HEK293 (cell line): ENCODE measurements at regions not wholly inside any gene's neighbourhood (a gene's known extent, or its start where the extent isn't known, plus 50 kb on each side); places are given as distances from the start of the nearest gene placed in this dataset.

Source experiments
- CTCF ChIA-PET: fragments of 350-600 bp; formaldehyde crosslinking; extraction: SDS; loops from one replicate; lab custom pipeline; 2021; ENCODE audit warnings: antibody characterized with exemption; lab: Yijun Ruan, JAX
- POLR2A ChIA-PET: fragments of 300-600 bp; formaldehyde crosslinking; extraction: SDS; loops from one replicate; lab custom pipeline; 2020; ENCODE audit warnings: antibody characterized with exemption, inconsistent platforms; lab: Yijun Ruan, JAX
- H3K27ac ChIP-seq: fragments of 200-500 bp; sonication (Bioruptor generic); 2 replicates; pipeline ENCODE4 v1.5.1; 2014; ENCODE audit warnings: low read depth, low read length, control low read depth, inconsistent platforms; ENCODE audit errors: extremely low read depth
- H3K36me3 ChIP-seq, 2 experiments: fragments of 200-500 bp in 1 of 2; sonication (Bioruptor generic) in 1 of 2; 1 replicate in 1 of 2; 2 replicates in 1 of 2; pipeline ENCODE4 v1.5.1; 2014 to 2017; ENCODE audit warnings: inconsistent platforms in 2 of 2, low read length in 2 of 2; ENCODE audit not compliant: control insufficient read depth in 2 of 2, insufficient read depth in 1 of 2
- H3K4me1 ChIP-seq: fragments of 200-500 bp; sonication (Bioruptor generic); 2 replicates; pipeline ENCODE4 v1.5.1; 2014; ENCODE audit warnings: mild to moderate bottlenecking, low read length, inconsistent platforms; ENCODE audit not compliant: control insufficient read depth, insufficient read depth
- H3K4me3 ChIP-seq: 2 replicates; pipeline ENCODE4 v1.5.1; 2011; ENCODE audit warnings: low read depth, mild to moderate bottlenecking, control low read depth, low read length, moderate library complexity
- H3K9me3 ChIP-seq: fragments of 200-500 bp; sonication (Bioruptor generic); 2 replicates; pipeline ENCODE4 v1.5.1; 2014; ENCODE audit warnings: low read depth, low read length, inconsistent platforms; ENCODE audit not compliant: control insufficient read depth, insufficient read depth
- GLIS2 ChIP-seq: fragments of 450-650 bp; formaldehyde crosslinking; IDR thresholded peaks from 2 replicates; pipeline ENCODE4 v1.5.1; 2016; ENCODE audit warnings: missing biosample characterization, missing genetic modification characterization
- IKZF3 ChIP-seq: fragments of 450-650 bp; IDR thresholded peaks from 2 replicates; pipeline ENCODE4 v1.5.0; 2018; ENCODE audit warnings: missing biosample characterization, mild to moderate bottlenecking, missing genetic modification characterization, moderate library complexity
- KLF7 ChIP-seq: fragments of 450-650 bp; formaldehyde crosslinking; IDR thresholded peaks from 2 replicates; pipeline ENCODE4 v1.5.1; 2016; ENCODE audit warnings: missing biosample characterization, missing genetic modification characterization, borderline replicate concordance
- SCRT2 ChIP-seq: fragments of 450-650 bp; formaldehyde crosslinking; IDR thresholded peaks from 2 replicates; pipeline ENCODE4 v1.5.1; 2016; ENCODE audit warnings: missing biosample characterization, missing genetic modification characterization
- ZNF121 ChIP-seq: fragments of 450-650 bp; formaldehyde crosslinking; IDR thresholded peaks from 2 replicates; pipeline ENCODE4 v1.5.1; 2016; ENCODE audit warnings: missing biosample characterization, missing genetic modification characterization
- ZNF221 ChIP-seq: fragments of 450-650 bp; formaldehyde crosslinking; IDR thresholded peaks from 2 replicates; pipeline ENCODE4 v1.5.1; 2017; ENCODE audit warnings: missing biosample characterization, missing genetic modification characterization, borderline replicate concordance
- ZNF302 ChIP-seq: fragments of 450-650 bp; formaldehyde crosslinking; IDR thresholded peaks from 2 replicates; pipeline ENCODE4 v1.5.1; 2016; ENCODE audit warnings: missing biosample characterization, missing genetic modification characterization, low read depth
- ZNF354C ChIP-seq: fragments of 450-650 bp; formaldehyde crosslinking; IDR thresholded peaks from 2 replicates; pipeline ENCODE4 v1.5.1; 2016; ENCODE audit warnings: missing biosample characterization, missing genetic modification characterization, low read depth, borderline replicate concordance
- ZNF416 ChIP-seq: fragments of 450-650 bp; formaldehyde crosslinking; IDR thresholded peaks from 2 replicates; pipeline ENCODE4 v1.5.1; 2016; ENCODE audit warnings: missing biosample characterization, missing genetic modification characterization
- ZNF473 ChIP-seq: fragments of 450-650 bp; formaldehyde crosslinking; IDR thresholded peaks from 2 replicates; pipeline ENCODE4 v1.5.1; 2017; ENCODE audit warnings: missing biosample characterization, missing genetic modification characterization
- ZNF530 ChIP-seq: fragments of 450-650 bp; formaldehyde crosslinking; IDR thresholded peaks from 2 replicates; pipeline ENCODE4 v1.5.1; 2016; ENCODE audit warnings: low read depth, missing biosample characterization, missing genetic modification characterization
- ZNF670 ChIP-seq: fragments of 450-650 bp; formaldehyde crosslinking; IDR thresholded peaks from 2 replicates; pipeline ENCODE4 v1.5.1; 2016; ENCODE audit warnings: missing biosample characterization, missing genetic modification characterization, low read depth
- ZNF701 ChIP-seq: fragments of 450-650 bp; formaldehyde crosslinking; IDR thresholded peaks from 2 replicates; pipeline ENCODE4 v1.5.1; 2016; ENCODE audit warnings: missing biosample characterization, missing genetic modification characterization
- ZNF830 ChIP-seq: fragments of 450-650 bp; IDR thresholded peaks from 2 replicates; pipeline ENCODE4 v1.5.0; 2018; ENCODE audit warnings: missing biosample characterization, missing genetic modification characterization, low read depth, mild to moderate bottlenecking, moderate library complexity
- ZNF837 ChIP-seq: fragments of 450-650 bp; formaldehyde crosslinking; IDR thresholded peaks from 2 replicates; pipeline ENCODE4 v1.5.1; 2016; ENCODE audit warnings: missing biosample characterization, missing genetic modification characterization
- TF ChIP-seq, protein P1 (sequence below): fragments of 450-650 bp; formaldehyde crosslinking; IDR thresholded peaks from 2 replicates; pipeline ENCODE4 v1.5.1; 2016; ENCODE audit warnings: missing biosample characterization, missing genetic modification characterization
- TF ChIP-seq, protein P2 (sequence below): fragments of 450-650 bp; formaldehyde crosslinking; optimal IDR thresholded peaks from 2 replicates; pipeline ENCODE3; 2016; ENCODE audit warnings: missing biosample characterization, mild to moderate bottlenecking, missing genetic modification characterization
- TF ChIP-seq, protein P3 (sequence below): fragments of 450-650 bp; formaldehyde crosslinking; IDR thresholded peaks from 2 replicates; pipeline ENCODE4 v1.5.1; 2017; ENCODE audit warnings: missing biosample characterization, missing genetic modification characterization
- TF ChIP-seq, protein P4 (sequence below): fragments of 450-650 bp; formaldehyde crosslinking; IDR thresholded peaks from 2 replicates; pipeline ENCODE4 v1.5.1; 2016; ENCODE audit warnings: missing biosample characterization, missing genetic modification characterization
- TF ChIP-seq, protein P5 (sequence below): fragments of 450-650 bp; formaldehyde crosslinking; IDR thresholded peaks from 2 replicates; pipeline ENCODE4 v1.5.0; 2017; ENCODE audit warnings: missing biosample characterization, missing genetic modification characterization, borderline replicate concordance

DNA sequence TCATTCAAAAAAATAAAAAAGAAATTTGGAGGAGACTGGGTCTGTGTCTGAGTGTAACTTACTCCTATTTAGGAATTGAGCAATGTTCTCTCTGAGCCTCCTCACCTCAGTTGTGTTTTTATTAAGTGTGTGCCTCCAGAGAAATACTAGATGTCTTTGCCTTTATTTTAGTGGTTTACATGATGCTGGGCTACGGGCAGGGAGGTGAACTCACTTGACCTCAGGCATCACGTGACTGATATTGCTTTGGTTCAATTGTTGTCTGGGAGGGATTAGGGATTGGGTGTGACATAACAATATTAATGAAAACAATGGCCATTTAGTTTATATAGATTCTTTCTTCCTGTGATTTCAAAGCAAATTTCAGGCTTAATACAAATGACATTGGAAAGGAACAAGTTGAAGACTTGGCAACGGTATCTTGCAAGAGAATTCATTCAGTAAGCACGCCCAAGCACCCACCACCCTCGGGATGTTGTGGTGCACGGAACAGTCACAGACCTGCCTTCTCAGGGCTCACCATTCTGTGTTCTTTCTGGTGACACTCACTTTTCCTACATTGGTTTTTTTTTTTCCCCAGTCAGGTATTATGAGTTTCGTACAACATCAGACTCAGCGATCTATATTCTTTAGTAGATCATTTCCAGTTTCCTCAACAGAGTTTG lies 77.5 kb downstream of the BMP4 start (continued):
- TF ChIP-seq, protein P1, sequence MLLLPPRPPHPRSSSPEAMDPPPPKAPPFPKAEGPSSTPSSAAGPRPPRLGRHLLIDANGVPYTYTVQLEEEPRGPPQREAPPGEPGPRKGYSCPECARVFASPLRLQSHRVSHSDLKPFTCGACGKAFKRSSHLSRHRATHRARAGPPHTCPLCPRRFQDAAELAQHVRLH (tag by site-specific recombination), result no peak
- TF ChIP-seq KLF7 (tag by site-specific recombination) (no peak), ZNF221 (no peak), ZNF416 (tag by site-specific recombination) (no peak)

DNA sequence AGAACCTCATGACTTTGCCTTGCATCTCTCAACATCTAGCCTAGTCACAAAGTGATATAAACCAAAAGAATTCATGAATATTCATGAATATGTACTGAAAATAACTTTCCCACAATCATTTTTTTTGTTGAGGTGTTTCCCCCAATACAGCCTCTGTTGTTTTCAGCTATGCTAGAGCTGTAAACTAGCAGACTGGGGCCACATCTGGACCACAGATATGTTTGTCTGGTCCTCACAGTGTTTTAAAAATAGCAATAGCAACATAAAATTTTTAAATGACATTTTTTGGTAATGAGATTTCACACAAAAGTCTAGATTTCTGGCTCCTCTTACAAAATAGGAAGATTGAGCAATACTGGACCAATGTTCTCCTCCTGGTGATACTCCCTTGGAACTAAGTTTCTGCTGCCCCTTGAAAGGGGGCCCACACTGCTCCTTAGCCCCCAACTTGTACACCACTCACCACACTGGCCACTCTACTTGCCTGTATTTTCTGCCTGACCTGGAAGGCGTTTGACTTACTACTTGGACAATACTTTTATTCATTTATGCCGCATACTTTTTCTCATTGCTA lies 81.2 kb downstream of the BMP4 start:
- Histone ChIP-seq H3K27ac (no peak overlapping the region), H3K4me1 (no peaks in the 10 kb centered on the region), H3K36me3 (no peaks in the 10 kb centered on the region), H3K9me3 (no peaks in the 10 kb centered on the region), H3K4me3 (no peak overlapping the region)
- no peak for TF ChIP-seq GLIS2 (tag by site-specific recombination)
- no peak for TF ChIP-seq ZNF701 (tag by site-specific recombination)
- no peak for TF ChIP-seq IKZF3 (tag by site-specific recombination)
- TF ChIP-seq, protein P2, sequence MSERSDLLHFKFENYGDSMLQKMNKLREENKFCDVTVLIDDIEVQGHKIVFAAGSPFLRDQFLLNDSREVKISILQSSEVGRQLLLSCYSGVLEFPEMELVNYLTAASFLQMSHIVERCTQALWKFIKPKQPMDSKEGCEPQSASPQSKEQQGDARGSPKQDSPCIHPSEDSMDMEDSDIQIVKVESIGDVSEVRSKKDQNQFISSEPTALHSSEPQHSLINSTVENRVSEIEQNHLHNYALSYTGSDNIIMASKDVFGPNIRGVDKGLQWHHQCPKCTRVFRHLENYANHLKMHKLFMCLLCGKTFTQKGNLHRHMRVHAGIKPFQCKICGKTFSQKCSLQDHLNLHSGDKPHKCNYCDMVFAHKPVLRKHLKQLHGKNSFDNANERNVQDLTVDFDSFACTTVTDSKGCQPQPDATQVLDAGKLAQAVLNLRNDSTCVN (tag by site-specific recombination), result no peak
- TF ChIP-seq ZNF473 (tag by site-specific recombination), result no peak
- TF ChIP-seq ZNF670, result no peak
- TF ChIP-seq, protein P3, sequence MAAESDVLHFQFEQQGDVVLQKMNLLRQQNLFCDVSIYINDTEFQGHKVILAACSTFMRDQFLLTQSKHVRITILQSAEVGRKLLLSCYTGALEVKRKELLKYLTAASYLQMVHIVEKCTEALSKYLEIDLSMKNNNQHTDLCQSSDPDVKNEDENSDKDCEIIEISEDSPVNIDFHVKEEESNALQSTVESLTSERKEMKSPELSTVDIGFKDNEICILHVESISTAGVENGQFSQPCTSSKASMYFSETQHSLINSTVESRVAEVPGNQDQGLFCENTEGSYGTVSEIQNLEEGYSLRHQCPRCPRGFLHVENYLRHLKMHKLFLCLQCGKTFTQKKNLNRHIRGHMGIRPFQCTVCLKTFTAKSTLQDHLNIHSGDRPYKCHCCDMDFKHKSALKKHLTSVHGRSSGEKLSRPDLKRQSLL, result no peak
- TF ChIP-seq ZNF354C, result no peak
- TF ChIP-seq ZNF121 (tag by site-specific recombination), result no peak
- TF ChIP-seq ZNF302, result no peak
- TF ChIP-seq ZNF830 (tag by site-specific recombination), result no peak
- TF ChIP-seq, protein P4, sequence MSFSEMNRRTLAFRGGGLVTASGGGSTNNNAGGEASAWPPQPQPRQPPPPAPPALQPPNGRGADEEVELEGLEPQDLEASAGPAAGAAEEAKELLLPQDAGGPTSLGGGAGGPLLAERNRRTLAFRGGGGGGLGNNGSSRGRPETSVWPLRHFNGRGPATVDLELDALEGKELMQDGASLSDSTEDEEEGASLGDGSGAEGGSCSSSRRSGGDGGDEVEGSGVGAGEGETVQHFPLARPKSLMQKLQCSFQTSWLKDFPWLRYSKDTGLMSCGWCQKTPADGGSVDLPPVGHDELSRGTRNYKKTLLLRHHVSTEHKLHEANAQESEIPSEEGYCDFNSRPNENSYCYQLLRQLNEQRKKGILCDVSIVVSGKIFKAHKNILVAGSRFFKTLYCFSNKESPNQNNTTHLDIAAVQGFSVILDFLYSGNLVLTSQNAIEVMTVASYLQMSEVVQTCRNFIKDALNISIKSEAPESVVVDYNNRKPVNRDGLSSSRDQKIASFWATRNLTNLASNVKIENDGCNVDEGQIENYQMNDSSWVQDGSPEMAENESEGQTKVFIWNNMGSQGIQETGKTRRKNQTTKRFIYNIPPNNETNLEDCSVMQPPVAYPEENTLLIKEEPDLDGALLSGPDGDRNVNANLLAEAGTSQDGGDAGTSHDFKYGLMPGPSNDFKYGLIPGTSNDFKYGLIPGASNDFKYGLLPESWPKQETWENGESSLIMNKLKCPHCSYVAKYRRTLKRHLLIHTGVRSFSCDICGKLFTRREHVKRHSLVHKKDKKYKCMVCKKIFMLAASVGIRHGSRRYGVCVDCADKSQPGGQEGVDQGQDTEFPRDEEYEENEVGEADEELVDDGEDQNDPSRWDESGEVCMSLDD (tag by site-specific recombination), result no peak
- TF ChIP-seq SCRT2 (tag by site-specific recombination), result no peak
- TF ChIP-seq ZNF530 (tag by site-specific recombination), result no peak
- TF ChIP-seq ZNF837 (tag by site-specific recombination), result no peak
- TF ChIP-seq, protein P5, sequence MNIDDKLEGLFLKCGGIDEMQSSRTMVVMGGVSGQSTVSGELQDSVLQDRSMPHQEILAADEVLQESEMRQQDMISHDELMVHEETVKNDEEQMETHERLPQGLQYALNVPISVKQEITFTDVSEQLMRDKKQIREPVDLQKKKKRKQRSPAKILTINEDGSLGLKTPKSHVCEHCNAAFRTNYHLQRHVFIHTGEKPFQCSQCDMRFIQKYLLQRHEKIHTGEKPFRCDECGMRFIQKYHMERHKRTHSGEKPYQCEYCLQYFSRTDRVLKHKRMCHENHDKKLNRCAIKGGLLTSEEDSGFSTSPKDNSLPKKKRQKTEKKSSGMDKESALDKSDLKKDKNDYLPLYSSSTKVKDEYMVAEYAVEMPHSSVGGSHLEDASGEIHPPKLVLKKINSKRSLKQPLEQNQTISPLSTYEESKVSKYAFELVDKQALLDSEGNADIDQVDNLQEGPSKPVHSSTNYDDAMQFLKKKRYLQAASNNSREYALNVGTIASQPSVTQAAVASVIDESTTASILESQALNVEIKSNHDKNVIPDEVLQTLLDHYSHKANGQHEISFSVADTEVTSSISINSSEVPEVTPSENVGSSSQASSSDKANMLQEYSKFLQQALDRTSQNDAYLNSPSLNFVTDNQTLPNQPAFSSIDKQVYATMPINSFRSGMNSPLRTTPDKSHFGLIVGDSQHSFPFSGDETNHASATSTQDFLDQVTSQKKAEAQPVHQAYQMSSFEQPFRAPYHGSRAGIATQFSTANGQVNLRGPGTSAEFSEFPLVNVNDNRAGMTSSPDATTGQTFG (tag by site-specific recombination), result no peak
- ChIA-PET POLR2A (no interaction called here), CTCF (no interaction called here)
